Fibroblast of mammary gland (primary cell): ENCODE measurements at regions not wholly inside any gene's neighbourhood (a gene's known extent, or its start where the extent isn't known, plus 50 kb on each side); places are given as distances from the start of the nearest gene placed in this dataset.

Experiments used
- DNase-seq: peaks from one replicate; pipeline ENCODE4 v3.0.0-alpha.2; 2010; ENCODE audit warnings: low read depth
- H3K4me3 ChIP-seq: 2 replicates; pipeline ENCODE4 v1.5.1; 2011; ENCODE audit warnings: low read depth, mild to moderate bottlenecking, low read length, moderate library complexity; ENCODE audit not compliant: control insufficient read depth
- TF ChIP-seq, protein P1 (sequence below): conservative IDR thresholded peaks from 2 replicates; pipeline ENCODE4 v1.5.1; 2011; ENCODE audit warnings: low read depth, low read length, inconsistent platforms; ENCODE audit not compliant: control insufficient read depth, insufficient read depth

DNA sequence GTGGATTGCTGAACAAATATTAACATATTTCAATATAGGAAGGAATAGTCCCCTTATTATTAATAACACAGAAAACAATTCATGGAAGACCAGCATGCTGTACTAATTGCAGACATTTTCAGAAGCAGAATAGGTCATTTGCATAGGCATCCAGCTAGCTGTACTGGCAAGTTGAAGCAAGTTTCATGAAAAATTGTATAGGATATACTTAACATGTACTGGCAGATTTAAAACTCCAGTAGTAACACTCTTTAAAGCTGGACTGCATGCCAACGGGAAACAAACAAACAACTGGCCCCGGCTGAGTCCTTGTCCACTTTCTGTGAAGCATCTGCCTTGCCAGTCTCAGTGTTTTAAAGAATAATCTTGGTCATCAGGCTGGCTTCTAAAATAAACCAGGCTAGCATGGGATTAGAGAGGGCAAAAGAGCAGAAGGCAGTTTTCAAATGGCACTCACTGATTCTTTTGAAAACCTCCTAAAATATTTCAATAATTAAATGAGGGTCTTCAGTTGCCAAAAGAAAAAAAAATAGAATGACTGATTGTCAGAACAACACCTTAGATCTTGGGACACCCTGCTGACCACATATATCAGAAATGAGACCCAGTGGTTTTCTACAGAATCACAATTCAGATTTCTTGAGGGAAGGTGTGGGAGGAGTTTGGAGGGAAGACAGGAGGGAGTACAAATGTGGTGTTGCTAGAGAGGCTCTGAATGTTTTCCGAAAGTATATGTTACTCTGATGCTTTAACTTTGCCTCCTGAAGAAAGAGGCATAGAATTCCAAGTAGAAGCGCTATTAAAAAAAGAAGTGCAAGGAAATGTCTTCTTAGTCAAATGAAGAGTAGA is 122.5 kb upstream of the KRAS start:
- no peak overlapping the region for H3K4me3 ChIP-seq
- TF ChIP-seq, protein P1, sequence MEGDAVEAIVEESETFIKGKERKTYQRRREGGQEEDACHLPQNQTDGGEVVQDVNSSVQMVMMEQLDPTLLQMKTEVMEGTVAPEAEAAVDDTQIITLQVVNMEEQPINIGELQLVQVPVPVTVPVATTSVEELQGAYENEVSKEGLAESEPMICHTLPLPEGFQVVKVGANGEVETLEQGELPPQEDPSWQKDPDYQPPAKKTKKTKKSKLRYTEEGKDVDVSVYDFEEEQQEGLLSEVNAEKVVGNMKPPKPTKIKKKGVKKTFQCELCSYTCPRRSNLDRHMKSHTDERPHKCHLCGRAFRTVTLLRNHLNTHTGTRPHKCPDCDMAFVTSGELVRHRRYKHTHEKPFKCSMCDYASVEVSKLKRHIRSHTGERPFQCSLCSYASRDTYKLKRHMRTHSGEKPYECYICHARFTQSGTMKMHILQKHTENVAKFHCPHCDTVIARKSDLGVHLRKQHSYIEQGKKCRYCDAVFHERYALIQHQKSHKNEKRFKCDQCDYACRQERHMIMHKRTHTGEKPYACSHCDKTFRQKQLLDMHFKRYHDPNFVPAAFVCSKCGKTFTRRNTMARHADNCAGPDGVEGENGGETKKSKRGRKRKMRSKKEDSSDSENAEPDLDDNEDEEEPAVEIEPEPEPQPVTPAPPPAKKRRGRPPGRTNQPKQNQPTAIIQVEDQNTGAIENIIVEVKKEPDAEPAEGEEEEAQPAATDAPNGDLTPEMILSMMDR: no peak
- DNase-seq: no peak

DNA sequence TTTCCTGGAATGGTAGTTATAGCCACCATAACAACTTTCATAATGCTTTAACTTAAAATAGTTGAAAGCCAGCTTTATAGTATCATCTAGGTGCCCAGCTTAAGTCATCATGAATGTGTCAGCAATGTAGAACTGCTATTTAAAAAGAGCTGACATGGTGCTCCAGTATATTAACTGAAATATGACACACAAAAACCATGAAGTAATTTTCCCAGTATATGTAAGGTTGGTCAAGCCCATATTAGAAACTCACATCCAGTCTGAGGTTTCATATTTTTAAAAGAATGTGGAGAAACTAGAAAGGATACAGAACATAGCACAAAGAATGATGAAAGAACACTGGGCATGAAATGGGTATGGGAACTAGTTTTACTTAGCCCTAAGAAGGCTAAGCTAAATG is 121.3 kb upstream of the KRAS start:
- no peak for DNase-seq
- TF ChIP-seq, protein P1: no peak
- no peak overlapping the region for H3K4me3 ChIP-seq

DNA sequence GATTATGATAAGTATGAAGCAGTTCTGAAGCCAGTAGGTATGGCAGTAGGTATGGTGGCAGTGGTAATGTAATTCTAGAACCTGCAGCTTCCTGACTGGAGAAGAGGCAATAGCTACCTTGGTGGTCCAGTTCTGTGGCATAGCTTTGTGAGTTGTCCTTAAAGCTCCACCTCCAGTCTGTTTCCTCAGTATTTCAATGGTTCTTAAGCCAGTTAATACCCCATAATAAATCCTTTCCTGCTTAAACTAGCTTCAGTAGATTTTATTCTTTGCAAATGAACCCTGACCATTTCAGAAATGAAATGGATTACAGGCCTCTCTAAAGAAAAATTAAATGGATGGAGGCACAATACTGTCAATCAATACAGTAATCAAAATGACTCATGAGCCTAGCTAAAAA is 117.8 kb upstream of the KRAS start:
- TF ChIP-seq, protein P1: no peak
- no peak overlapping the region for H3K4me3 ChIP-seq
- DNase-seq: no peak

DNA sequence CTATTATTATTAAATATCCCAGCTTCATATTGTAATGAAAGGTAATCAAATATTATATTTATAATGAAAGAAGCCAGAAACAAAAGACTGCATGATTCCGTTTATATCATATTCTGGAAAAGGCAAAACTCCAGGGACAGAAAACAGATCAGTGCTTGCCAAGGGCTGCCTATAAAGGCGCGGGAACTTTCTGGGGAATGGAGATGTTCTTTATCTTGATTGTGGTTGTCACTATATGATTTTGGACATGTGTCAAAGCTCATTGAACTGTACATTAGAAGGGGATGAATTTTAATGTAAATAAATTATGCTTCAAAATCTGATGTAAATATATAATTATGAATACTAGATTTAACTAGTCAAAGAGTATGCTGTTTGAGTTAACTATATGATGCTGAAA is 115.4 kb upstream of the KRAS start:
- H3K4me3 ChIP-seq: no peak overlapping the region
- TF ChIP-seq, protein P1: no peak
- DNase-seq: no peak

DNA sequence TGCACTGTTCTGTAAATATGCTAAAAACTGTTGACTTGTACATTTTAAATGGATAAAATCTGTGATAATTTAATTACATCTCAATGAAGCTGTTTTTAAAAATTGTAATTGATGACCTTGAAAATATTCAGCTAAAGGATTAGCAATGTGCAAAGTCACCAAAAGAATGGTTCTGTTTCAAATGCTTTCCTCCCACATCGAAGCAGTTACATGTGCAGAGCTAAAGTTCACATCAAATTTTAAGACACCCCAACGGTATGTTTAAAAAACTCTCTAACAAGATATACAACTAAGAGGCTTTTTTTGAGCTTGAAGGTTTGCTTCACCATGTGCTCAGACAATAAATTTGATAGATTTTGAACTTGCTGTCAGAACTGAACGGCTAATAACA is 114.6 kb upstream of the KRAS start:
- no peak overlapping the region for H3K4me3 ChIP-seq
- no peak for DNase-seq
- TF ChIP-seq, protein P1: no peak

DNA sequence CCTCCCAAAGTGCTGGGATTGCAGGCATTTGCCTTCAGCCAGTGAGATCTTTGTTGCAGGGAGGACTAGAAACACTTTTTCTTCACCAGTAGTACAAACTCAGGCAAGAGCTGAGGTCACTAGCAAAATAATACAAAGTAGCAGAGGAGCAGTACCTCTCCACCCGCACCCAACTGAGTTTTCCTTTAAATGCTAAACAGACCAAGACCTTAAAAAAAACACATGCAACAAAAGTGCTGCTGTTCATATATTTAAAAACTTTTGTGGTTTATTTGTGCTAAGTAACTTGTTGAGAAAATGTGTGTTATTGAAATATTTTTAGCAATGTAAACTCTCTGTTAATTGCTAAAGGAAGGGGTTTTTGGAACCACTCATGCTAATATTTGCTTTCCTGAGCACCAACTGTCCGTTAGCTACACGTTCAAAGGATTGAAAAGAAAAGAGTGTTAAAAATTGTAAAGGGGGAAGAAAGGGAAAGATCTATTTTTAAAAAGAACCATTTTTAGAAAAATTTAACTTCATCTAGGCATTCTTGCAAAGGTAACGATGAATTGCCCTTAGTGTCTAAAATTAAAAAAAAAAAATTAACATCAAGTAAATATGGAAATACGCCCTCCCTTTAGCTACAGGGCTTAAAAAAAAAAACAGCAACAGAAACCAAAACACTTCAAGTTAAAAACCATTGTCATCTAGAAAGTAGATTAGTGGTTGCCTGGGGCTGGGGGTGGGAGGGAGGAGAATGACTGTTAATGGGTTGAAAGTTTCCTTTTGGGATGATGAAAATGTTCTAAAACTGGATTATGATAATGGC is 114.0 kb upstream of the KRAS start:
- TF ChIP-seq, protein P1: no peak
- no peak overlapping the region for H3K4me3 ChIP-seq
- no peak for DNase-seq
